Choroid plexus epithelial cell (primary cell): ENCODE measurements at regions not wholly inside any gene's neighbourhood (a gene's known extent, or its start where the extent isn't known, plus 50 kb on each side); places are given as distances from the start of the nearest gene placed in this dataset.

Experiments used
- DNase-seq: peaks from one replicate; pipeline ENCODE4 v3.0.0-alpha.2; 2010; ENCODE audit warnings: low read depth
- H3K4me3 ChIP-seq: 2 replicates; pipeline ENCODE4 v1.5.1; 2011; ENCODE audit warnings: low read depth, mild to moderate bottlenecking, control low read depth, low read length, moderate library complexity
- CTCF ChIP-seq: conservative IDR thresholded peaks from 2 replicates; pipeline ENCODE4 v1.5.1; 2011; ENCODE audit warnings: low read depth, mild to moderate bottlenecking, control low read depth, inconsistent platforms, low read length, moderate library complexity

GRCh38 chr20:57874141-57874540 lies 164.3 kb upstream of the PMEPA1 start:
- no peak for DNase-seq
- no peak for TF ChIP-seq CTCF
- H3K4me3 ChIP-seq = no peak overlapping the region

- no peak for DNase-seq
- no peak for TF ChIP-seq CTCF
- no peak overlapping the region for H3K4me3 ChIP-seq
Observed at GRCh38 chr20:57872816-57873409, 163.1 kb upstream of the PMEPA1 start.

- H3K4me3 ChIP-seq = no peak overlapping the region
- no peak for TF ChIP-seq CTCF
- DNase-seq = no peak
Observed at GRCh38 chr20:57871237-57871632, 161.4 kb upstream of the PMEPA1 start.

GRCh38 chr20:57870597-57871236 lies 160.9 kb upstream of the PMEPA1 start:
- no peak for DNase-seq
- no peak for TF ChIP-seq CTCF
- H3K4me3 ChIP-seq = no peak overlapping the region

GRCh38 chr20:57869951-57870315 lies 160.1 kb upstream of the PMEPA1 start:
- TF ChIP-seq CTCF = no peak
- no peak overlapping the region for H3K4me3 ChIP-seq
- no peak for DNase-seq

- DNase-seq = no peak
- H3K4me3 ChIP-seq = no peak overlapping the region
- no peak for TF ChIP-seq CTCF
Observed at GRCh38 chr20:57869291-57869950, 159.6 kb upstream of the PMEPA1 start.

- TF ChIP-seq CTCF = no peak
- no peak for DNase-seq
- no peak overlapping the region for H3K4me3 ChIP-seq
Observed at GRCh38 chr20:57868310-57868709, 158.5 kb upstream of the PMEPA1 start.
